ENCODE measurements at regions not wholly inside any gene's neighbourhood (a gene's known extent, or its start where the extent isn't known, plus 50 kb on each side); places are given as distances from the start of the nearest gene placed in this dataset.

GRCh38 chr22:49307481-49307830, 520.2 kb downstream of the BRD1 start:
- H3K4me3 ChIP-seq (ENCODE audit: control insufficient read depth, low read depth, low read length): no peak overlapping the region
- TF ChIP-seq CTCF (IDR thresholded peaks at IDR 0.05; ENCODE audit: control insufficient read depth, insufficient read depth, low read depth, low read length, missing control alignments): no peak
- DNase-seq (ENCODE audit: low read depth): no peak

GRCh38 chr22:49306632-49307480, 520.8 kb downstream of the BRD1 start:
- DNase-seq (ENCODE audit: low read depth): no peak
- no peak overlapping the region for H3K4me3 ChIP-seq (ENCODE audit: control insufficient read depth, low read depth, low read length)
- TF ChIP-seq CTCF (IDR thresholded peaks at IDR 0.05; ENCODE audit: control insufficient read depth, insufficient read depth, low read depth, low read length, missing control alignments): no peak

- TF ChIP-seq CTCF (IDR thresholded peaks at IDR 0.05; ENCODE audit: control insufficient read depth, insufficient read depth, low read depth, low read length, missing control alignments): no peak
- DNase-seq (ENCODE audit: low read depth): no peak
- no peak overlapping the region for H3K4me3 ChIP-seq (ENCODE audit: control insufficient read depth, low read depth, low read length)
Observed at GRCh38 chr22:49305966-49306631, 521.6 kb downstream of the BRD1 start.

- DNase-seq (ENCODE audit: low read depth): no peak
- no peak for TF ChIP-seq CTCF (IDR thresholded peaks at IDR 0.05; ENCODE audit: control insufficient read depth, insufficient read depth, low read depth, low read length, missing control alignments)
Observed at GRCh38 chr22:49305214-49305965, 522.3 kb downstream of the BRD1 start.

GRCh38 chr22:49303781-49304461, 523.8 kb downstream of the BRD1 start:
- TF ChIP-seq CTCF (IDR thresholded peaks at IDR 0.05; ENCODE audit: control insufficient read depth, insufficient read depth, low read depth, low read length, missing control alignments): no peak
- H3K4me3 ChIP-seq (ENCODE audit: control insufficient read depth, low read depth, low read length): no peak overlapping the region
- no peak for DNase-seq (ENCODE audit: low read depth)

More at GRCh38 chr22:49305214-49305965, 522.3 kb downstream of the BRD1 start:
- no peak overlapping the region for H3K4me3 ChIP-seq (ENCODE audit: control insufficient read depth, low read depth, low read length)

Data from AG09309 (cell line).